ENCODE measurements at regions not wholly inside any gene's neighbourhood (a gene's known extent, or its start where the extent isn't known, plus 50 kb on each side); places are given as distances from the start of the nearest gene placed in this dataset.

DNA sequence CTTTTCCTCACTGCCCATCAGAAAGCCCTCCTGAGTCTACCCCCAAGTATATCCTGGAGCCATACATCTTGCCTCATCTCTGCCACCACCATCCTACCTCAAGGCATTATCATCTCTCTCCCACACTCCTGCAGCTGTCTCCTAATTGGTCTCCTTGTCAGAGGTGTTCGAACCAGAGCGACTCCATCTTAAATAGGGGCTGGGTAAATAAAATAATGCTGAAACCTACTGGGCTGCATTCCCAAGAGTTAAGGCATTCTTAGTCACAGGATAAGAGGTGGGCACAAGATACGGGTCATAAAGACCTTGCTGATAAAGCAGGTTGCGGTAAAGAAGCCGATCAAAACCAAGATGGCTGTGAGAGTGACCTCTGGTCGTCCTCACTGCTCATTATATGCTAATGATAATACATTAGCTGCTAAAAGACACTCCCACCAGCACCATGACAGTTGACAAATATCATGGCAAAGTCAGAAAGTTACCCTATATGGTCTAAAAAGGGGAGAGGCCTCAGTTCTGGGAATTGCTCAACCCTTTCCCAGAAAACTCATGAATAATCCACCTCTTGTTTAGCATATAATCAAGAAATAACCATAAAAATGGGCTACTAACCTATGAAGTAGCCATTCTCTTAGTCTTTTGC is 97.0 kb upstream of the C16orf82 start (continued):
- no peak for TF ChIP-seq DACH1 (IDR thresholded peaks at IDR 0.05; ENCODE audit: partially characterized antibody)
- TF ChIP-seq, protein P1, sequence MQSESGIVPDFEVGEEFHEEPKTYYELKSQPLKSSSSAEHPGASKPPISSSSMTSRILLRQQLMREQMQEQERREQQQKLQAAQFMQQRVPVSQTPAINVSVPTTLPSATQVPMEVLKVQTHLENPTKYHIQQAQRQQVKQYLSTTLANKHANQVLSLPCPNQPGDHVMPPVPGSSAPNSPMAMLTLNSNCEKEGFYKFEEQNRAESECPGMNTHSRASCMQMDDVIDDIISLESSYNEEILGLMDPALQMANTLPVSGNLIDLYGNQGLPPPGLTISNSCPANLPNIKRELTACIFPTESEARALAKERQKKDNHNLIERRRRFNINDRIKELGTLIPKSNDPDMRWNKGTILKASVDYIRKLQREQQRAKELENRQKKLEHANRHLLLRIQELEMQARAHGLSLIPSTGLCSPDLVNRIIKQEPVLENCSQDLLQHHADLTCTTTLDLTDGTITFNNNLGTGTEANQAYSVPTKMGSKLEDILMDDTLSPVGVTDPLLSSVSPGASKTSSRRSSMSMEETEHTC (IDR thresholded peaks at IDR 0.05): no peak
- TF ChIP-seq, protein P2, sequence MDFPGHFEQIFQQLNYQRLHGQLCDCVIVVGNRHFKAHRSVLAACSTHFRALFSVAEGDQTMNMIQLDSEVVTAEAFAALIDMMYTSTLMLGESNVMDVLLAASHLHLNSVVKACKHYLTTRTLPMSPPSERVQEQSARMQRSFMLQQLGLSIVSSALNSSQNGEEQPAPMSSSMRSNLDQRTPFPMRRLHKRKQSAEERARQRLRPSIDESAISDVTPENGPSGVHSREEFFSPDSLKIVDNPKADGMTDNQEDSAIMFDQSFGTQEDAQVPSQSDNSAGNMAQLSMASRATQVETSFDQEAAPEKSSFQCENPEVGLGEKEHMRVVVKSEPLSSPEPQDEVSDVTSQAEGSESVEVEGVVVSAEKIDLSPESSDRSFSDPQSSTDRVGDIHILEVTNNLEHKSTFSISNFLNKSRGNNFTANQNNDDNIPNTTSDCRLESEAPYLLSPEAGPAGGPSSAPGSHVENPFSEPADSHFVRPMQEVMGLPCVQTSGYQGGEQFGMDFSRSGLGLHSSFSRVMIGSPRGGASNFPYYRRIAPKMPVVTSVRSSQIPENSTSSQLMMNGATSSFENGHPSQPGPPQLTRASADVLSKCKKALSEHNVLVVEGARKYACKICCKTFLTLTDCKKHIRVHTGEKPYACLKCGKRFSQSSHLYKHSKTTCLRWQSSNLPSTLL (IDR thresholded peaks at IDR 0.05): no peak
- TF ChIP-seq ZC3H11A (IDR thresholded peaks at IDR 0.05; ENCODE audit: low read depth, low read length): no peak
- no peak for TF ChIP-seq ZSCAN32 (CRISPR knock-in tag; IDR thresholded peaks at IDR 0.05)
- no peak for TF ChIP-seq KDM2B (CRISPR knock-in tag; IDR thresholded peaks at IDR 0.05)
- peak; percentile 89 for TF ChIP-seq NFXL1 (CRISPR knock-in tag; IDR thresholded peaks at IDR 0.05)
- no peak for TF ChIP-seq NR2F6 (CRISPR knock-in tag; IDR thresholded peaks at IDR 0.05)
- TF ChIP-seq CREM (IDR thresholded peaks at IDR 0.05; ENCODE audit: low read depth): no peak
- TF ChIP-seq OTX1 (CRISPR knock-in tag; IDR thresholded peaks at IDR 0.05): peak; percentile 98
- TF ChIP-seq SIX5 (IDR thresholded peaks at IDR 0.05; ENCODE audit: borderline replicate concordance in 1 of 2, insufficient read depth in 1 of 2, low read depth in 1 of 2, low read length in 2 of 2): no peak
- TF ChIP-seq FOXJ3 (CRISPR knock-in tag; IDR thresholded peaks at IDR 0.05): no peak
- no peak for TF ChIP-seq SMARCB1 (IDR thresholded peaks at IDR 0.05; ENCODE audit: insufficient read length, low read depth)
- TF ChIP-seq CBX3 (IDR thresholded peaks at IDR 0.05; ENCODE audit: borderline replicate concordance in 1 of 2, low read length in 2 of 2): no peak
- TF ChIP-seq, protein P3, sequence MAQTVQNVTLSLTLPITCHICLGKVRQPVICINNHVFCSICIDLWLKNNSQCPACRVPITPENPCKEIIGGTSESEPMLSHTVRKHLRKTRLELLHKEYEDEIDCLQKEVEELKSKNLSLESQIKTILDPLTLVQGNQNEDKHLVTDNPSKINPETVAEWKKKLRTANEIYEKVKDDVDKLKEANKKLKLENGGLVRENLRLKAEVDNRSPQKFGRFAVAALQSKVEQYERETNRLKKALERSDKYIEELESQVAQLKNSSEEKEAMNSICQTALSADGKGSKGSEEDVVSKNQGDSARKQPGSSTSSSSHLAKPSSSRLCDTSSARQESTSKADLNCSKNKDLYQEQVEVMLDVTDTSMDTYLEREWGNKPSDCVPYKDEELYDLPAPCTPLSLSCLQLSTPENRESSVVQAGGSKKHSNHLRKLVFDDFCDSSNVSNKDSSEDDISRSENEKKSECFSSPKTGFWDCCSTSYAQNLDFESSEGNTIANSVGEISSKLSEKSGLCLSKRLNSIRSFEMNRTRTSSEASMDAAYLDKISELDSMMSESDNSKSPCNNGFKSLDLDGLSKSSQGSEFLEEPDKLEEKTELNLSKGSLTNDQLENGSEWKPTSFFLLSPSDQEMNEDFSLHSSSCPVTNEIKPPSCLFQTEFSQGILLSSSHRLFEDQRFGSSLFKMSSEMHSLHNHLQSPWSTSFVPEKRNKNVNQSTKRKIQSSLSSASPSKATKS (CRISPR knock-in tag; IDR thresholded peaks at IDR 0.05): no peak
- no peak for TF ChIP-seq ZNF75A (CRISPR knock-in tag; IDR thresholded peaks at IDR 0.05)
- no peak for TF ChIP-seq GTF2F1 (IDR thresholded peaks at IDR 0.05; ENCODE audit: low read depth, low read length)
- TF ChIP-seq HDAC3 (IDR thresholded peaks at IDR 0.05; ENCODE audit: borderline replicate concordance, partially characterized antibody): no peak
- TF ChIP-seq, protein P4, sequence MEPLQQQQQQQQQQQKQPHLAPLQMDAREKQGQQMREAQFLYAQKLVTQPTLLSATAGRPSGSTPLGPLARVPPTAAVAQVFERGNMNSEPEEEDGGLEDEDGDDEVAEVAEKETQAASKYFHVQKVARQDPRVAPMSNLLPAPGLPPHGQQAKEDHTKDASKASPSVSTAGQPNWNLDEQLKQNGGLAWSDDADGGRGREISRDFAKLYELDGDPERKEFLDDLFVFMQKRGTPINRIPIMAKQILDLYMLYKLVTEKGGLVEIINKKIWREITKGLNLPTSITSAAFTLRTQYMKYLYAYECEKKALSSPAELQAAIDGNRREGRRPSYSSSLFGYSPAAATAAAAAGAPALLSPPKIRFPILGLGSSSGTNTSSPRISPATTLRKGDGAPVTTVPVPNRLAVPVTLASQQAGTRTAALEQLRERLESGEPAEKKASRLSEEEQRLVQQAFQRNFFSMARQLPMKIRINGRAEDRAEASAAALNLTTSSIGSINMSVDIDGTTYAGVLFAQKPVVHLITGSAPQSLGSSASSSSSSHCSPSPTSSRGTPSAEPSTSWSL (CRISPR knock-in tag; IDR thresholded peaks at IDR 0.05; ENCODE audit: borderline replicate concordance): no peak
- TF ChIP-seq HSF4 (CRISPR knock-in tag; IDR thresholded peaks at IDR 0.05; ENCODE audit: borderline replicate concordance): no peak
- TF ChIP-seq RBM34 (IDR thresholded peaks at IDR 0.05; ENCODE audit: borderline replicate concordance, insufficient read depth, low read length): no peak
